RKO (cell line): ENCODE measurements at regions not wholly inside any gene's neighbourhood (a gene's known extent, or its start where the extent isn't known, plus 50 kb on each side); places are given as distances from the start of the nearest gene placed in this dataset.
A peak's percentile ranks its signal among the peaks of the same experiment; 100 is the strongest.
"Not testable (repeated sequence)": the region's sequence is repeated elsewhere in the genome, so short reads cannot be mapped to it uniquely, and the experiment has no call there.

ENCODE experiments used
- DNase-seq: peaks from one replicate; pipeline ENCODE4 v3.0.0-alpha.2; 2016; ENCODE audit warnings: low spot score

GRCh38 chr9:115668521-115668920 lies 485.1 kb upstream of the PAPPA start:
- no peak for DNase-seq

- no peak for DNase-seq
Measured at GRCh38 chr9:115671236-115671962, 482.2 kb upstream of the PAPPA start.

GRCh38 chr9:115671963-115672305 lies 481.7 kb upstream of the PAPPA start:
- no peak for DNase-seq

- peak; percentile 55 for DNase-seq
Measured at GRCh38 chr9:115672477-115673316, 480.9 kb upstream of the PAPPA start.

- no peak for DNase-seq
Measured at GRCh38 chr9:115673599-115673998, 480.0 kb upstream of the PAPPA start.

GRCh38 chr9:115674091-115674490 lies 479.5 kb upstream of the PAPPA start:
- DNase-seq = no peak

- no peak for DNase-seq
Measured at GRCh38 chr9:115675834-115676233, 477.8 kb upstream of the PAPPA start.

GRCh38 chr9:115680231-115680630 lies 473.4 kb upstream of the PAPPA start:
- no peak for DNase-seq

GRCh38 chr9:115681585-115681984 lies 472.0 kb upstream of the PAPPA start:
- no peak for DNase-seq

GRCh38 chr9:115686069-115686468 lies 467.5 kb upstream of the PAPPA start:
- DNase-seq = no peak

GRCh38 chr9:115687356-115687755 lies 466.2 kb upstream of the PAPPA start:
- DNase-seq = no peak

GRCh38 chr9:115689331-115689730 lies 464.3 kb upstream of the PAPPA start:
- no peak for DNase-seq

GRCh38 chr9:115690786-115691496 lies 462.6 kb upstream of the PAPPA start:
- peak; percentile 77 for DNase-seq

GRCh38 chr9:115691693-115692092 lies 461.9 kb upstream of the PAPPA start:
- DNase-seq = peak; percentile 64

- DNase-seq = not testable (repeated sequence)
Measured at GRCh38 chr9:115692868-115693267, 460.7 kb upstream of the PAPPA start.

GRCh38 chr9:115694014-115694413 lies 459.6 kb upstream of the PAPPA start:
- DNase-seq = no peak

- DNase-seq = no peak
Measured at GRCh38 chr9:115694991-115695390, 458.6 kb upstream of the PAPPA start.

- DNase-seq = no peak
Measured at GRCh38 chr9:115712981-115713380, 440.6 kb upstream of the PAPPA start.

- DNase-seq = no peak
Measured at GRCh38 chr9:115715666-115716065, 437.9 kb upstream of the PAPPA start.

- DNase-seq = no peak
Measured at GRCh38 chr9:115717298-115717697, 436.3 kb upstream of the PAPPA start.

- no peak for DNase-seq
Measured at GRCh38 chr9:115717711-115718173, 435.8 kb upstream of the PAPPA start.

- no peak for DNase-seq
Measured at GRCh38 chr9:115730396-115730795, 423.2 kb upstream of the PAPPA start.

- DNase-seq = no peak
Measured at GRCh38 chr9:115730845-115731244, 422.7 kb upstream of the PAPPA start.
